Tibial nerve (tissue), 3 donors: ENCODE measurements at regions not wholly inside any gene's neighbourhood (a gene's known extent, or its start where the extent isn't known, plus 50 kb on each side); places are given as distances from the start of the nearest gene placed in this dataset.

Experiments
- CTCF ChIP-seq, 5 experiments: fragments of 200-600 bp in 3 of 5; fragments of 450-650 bp in 2 of 5; sonication (generic) in 3 of 5; IDR thresholded peaks; one replicate each; pipeline ENCODE4 v1.5.1; 2016 to 2019; ENCODE audit warnings: antibody characterized with exemption in 5 of 5, mild to moderate bottlenecking in 3 of 5, moderate library complexity in 2 of 5
- POLR2A ChIP-seq, 2 donors: fragments of 450-650 bp; IDR thresholded peaks; one replicate each; pipeline ENCODE4 v1.6.1; 2017; ENCODE audit warnings: antibody characterized with exemption in 2 of 2, mild to moderate bottlenecking in 2 of 2, moderate library complexity in 2 of 2

GRCh38 chr2:163974766-163975165, 239.0 kb upstream of the FIGN start:
- TF ChIP-seq CTCF (IDR thresholded peaks at IDR 0.05) = no peak
- TF ChIP-seq POLR2A (IDR thresholded peaks at IDR 0.05) = no peak
